HL-60 (cell line): ENCODE measurements at regions not wholly inside any gene's neighbourhood (a gene's known extent, or its start where the extent isn't known, plus 50 kb on each side); places are given as distances from the start of the nearest gene placed in this dataset.

Experiments
- DNase-seq, 2 experiments: peaks; one replicate each; pipeline ENCODE4 v3.0.0-alpha.2; 2010 to 2020; ENCODE audit warnings: low read depth in 1 of 2, low spot score in 1 of 2
- H3K27ac ChIP-seq: fragments of 250-450 bp; sonication (Bioruptor Pico); replicated peaks from 2 replicates; pipeline ENCODE4 v1.5.1; 2020; ENCODE audit warnings: mild to moderate bottlenecking, moderate library complexity
- H3K27me3 ChIP-seq: fragments of 250-450 bp; sonication (Bioruptor Pico); 2 replicates; pipeline ENCODE4 v1.5.1; 2021; ENCODE audit warnings: mild to moderate bottlenecking, moderate library complexity; ENCODE audit not compliant: insufficient read depth, poor library complexity, severe bottlenecking
- H3K4me3 ChIP-seq: replicated peaks from 2 replicates; pipeline ENCODE4 v1.5.1; 2011; ENCODE audit warnings: mild to moderate bottlenecking, control low read depth, low read length; ENCODE audit not compliant: insufficient read depth
- GABPA ChIP-seq: IDR thresholded peaks from 2 replicates; pipeline ENCODE4 v1.6.1; 2012; ENCODE audit warnings: low read depth
- POLR2AphosphoS5 ChIP-seq: IDR thresholded peaks from 2 replicates; pipeline ENCODE4 v1.6.1; 2012; ENCODE audit warnings: low read depth
- SPI1 ChIP-seq: IDR thresholded peaks from 2 replicates; pipeline ENCODE4 v1.6.1; 2012; ENCODE audit warnings: low read depth, mild to moderate bottlenecking, borderline replicate concordance
- TF ChIP-seq, protein P1 (sequence below): IDR thresholded peaks from 2 replicates; pipeline ENCODE4 v1.6.1; 2012; ENCODE audit warnings: low read depth; ENCODE audit not compliant: insufficient replicate concordance
- TF ChIP-seq, protein P2 (sequence below): IDR thresholded peaks from one replicate; pipeline ENCODE4 v1.5.1; 2011; ENCODE audit warnings: low read length, control low read depth, inconsistent platforms; ENCODE audit not compliant: insufficient read depth

DNA sequence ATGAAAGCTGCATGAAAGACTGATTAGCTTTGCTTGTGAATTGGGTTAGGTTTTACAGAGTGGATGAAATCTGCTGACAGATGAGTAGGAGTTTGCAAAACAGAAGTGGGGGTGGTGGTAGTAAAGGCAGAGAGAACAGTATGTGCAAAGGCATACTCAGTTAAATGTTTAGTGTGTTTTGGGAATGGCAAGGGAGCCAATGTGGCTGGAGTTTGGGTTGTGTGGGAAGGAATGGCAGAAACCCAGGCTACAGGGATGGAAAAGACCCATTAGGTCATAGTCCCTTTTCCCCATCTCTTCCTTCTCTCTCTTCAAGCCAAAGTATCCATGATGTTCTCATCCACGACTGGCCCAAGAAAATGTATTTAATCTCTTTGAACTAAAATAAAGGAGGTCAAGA is 362.2 kb upstream of the LYPLAL1 start:
- Histone ChIP-seq H3K27ac (no peak overlapping the region), H3K27me3 (peaks cover 6% of the 10 kb centered on the region), H3K4me3 (no peak overlapping the region)
- DNase-seq = no peak
- TF ChIP-seq, protein P1, sequence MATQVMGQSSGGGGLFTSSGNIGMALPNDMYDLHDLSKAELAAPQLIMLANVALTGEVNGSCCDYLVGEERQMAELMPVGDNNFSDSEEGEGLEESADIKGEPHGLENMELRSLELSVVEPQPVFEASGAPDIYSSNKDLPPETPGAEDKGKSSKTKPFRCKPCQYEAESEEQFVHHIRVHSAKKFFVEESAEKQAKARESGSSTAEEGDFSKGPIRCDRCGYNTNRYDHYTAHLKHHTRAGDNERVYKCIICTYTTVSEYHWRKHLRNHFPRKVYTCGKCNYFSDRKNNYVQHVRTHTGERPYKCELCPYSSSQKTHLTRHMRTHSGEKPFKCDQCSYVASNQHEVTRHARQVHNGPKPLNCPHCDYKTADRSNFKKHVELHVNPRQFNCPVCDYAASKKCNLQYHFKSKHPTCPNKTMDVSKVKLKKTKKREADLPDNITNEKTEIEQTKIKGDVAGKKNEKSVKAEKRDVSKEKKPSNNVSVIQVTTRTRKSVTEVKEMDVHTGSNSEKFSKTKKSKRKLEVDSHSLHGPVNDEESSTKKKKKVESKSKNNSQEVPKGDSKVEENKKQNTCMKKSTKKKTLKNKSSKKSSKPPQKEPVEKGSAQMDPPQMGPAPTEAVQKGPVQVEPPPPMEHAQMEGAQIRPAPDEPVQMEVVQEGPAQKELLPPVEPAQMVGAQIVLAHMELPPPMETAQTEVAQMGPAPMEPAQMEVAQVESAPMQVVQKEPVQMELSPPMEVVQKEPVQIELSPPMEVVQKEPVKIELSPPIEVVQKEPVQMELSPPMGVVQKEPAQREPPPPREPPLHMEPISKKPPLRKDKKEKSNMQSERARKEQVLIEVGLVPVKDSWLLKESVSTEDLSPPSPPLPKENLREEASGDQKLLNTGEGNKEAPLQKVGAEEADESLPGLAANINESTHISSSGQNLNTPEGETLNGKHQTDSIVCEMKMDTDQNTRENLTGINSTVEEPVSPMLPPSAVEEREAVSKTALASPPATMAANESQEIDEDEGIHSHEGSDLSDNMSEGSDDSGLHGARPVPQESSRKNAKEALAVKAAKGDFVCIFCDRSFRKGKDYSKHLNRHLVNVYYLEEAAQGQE = no peak
- TF ChIP-seq, protein P2, sequence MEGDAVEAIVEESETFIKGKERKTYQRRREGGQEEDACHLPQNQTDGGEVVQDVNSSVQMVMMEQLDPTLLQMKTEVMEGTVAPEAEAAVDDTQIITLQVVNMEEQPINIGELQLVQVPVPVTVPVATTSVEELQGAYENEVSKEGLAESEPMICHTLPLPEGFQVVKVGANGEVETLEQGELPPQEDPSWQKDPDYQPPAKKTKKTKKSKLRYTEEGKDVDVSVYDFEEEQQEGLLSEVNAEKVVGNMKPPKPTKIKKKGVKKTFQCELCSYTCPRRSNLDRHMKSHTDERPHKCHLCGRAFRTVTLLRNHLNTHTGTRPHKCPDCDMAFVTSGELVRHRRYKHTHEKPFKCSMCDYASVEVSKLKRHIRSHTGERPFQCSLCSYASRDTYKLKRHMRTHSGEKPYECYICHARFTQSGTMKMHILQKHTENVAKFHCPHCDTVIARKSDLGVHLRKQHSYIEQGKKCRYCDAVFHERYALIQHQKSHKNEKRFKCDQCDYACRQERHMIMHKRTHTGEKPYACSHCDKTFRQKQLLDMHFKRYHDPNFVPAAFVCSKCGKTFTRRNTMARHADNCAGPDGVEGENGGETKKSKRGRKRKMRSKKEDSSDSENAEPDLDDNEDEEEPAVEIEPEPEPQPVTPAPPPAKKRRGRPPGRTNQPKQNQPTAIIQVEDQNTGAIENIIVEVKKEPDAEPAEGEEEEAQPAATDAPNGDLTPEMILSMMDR = no peak
- TF ChIP-seq GABPA (no peak), SPI1 (no peak), POLR2AphosphoS5 (no peak)

DNA sequence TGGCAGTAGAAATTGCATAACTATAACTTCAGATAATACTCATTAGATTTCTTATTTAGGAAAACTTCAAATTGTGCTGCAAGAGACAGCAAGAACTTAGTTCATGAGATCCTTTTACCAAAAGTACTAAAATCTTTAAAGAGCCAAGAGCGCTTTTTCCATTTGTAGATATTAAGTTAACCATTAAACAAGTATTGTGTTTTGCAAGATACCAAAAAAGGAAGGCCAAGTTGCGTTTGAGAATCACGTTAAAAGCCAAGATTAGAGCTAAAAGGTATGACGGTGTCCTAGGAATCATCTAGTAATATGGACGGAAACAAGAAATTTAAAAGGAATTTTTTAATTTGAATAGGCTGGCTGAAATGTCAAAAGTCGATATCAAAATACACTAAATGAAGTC is 361.3 kb upstream of the LYPLAL1 start:
- Histone ChIP-seq H3K27me3 (peaks cover 6% of the 10 kb centered on the region), H3K27ac (no peak overlapping the region), H3K4me3 (no peak overlapping the region)
- DNase-seq = no peak
- no peak for TF ChIP-seq GABPA
- TF ChIP-seq, protein P2 = no peak
- no peak for TF ChIP-seq POLR2AphosphoS5
- TF ChIP-seq, protein P1 = no peak
- no peak for TF ChIP-seq SPI1

DNA sequence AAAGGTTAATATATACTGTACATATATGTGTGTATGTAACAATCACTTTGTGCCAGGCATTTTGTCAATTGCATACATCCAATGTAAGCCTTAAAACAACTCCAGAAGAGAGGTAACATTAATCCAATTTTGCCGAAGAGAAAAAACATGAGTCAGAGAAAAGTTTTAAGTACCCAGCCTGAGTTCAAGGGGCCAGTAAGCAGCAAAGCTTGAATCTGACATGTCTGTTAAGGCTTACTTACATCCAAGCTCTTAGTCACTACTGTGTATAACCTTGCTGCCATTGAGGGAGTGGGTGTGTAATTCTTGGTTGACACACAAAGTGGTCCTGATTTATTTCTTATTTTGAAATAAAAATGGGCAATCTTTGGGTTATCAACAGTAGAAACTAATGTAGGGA is 360.4 kb upstream of the LYPLAL1 start:
- no peak overlapping the region for H3K27ac ChIP-seq
- H3K27me3 ChIP-seq = peaks cover 6% of the 10 kb centered on the region
- no peak for DNase-seq
- TF ChIP-seq GABPA (no peak), SPI1 (no peak), POLR2AphosphoS5 (no peak)
- TF ChIP-seq, protein P2 = no peak
- TF ChIP-seq, protein P1 = no peak
- H3K4me3 ChIP-seq = no peak overlapping the region
